HG03442 (cell line): ENCODE measurements at regions not wholly inside any gene's neighbourhood (a gene's known extent, or its start where the extent isn't known, plus 50 kb on each side); places are given as distances from the start of the nearest gene placed in this dataset.
"Not testable (repeated sequence)": the region's sequence is repeated elsewhere in the genome, so short reads cannot be mapped to it uniquely, and the experiment has no call there.

Source experiments
- ATAC-seq: cut with Tn5 transposase; IDR thresholded peaks from one replicate; pipeline ENCODE4 v1.9.1; 2021; ENCODE audit warnings: mild to moderate bottlenecking, moderate library complexity; ENCODE audit not compliant: unreplicated experiment

DNA sequence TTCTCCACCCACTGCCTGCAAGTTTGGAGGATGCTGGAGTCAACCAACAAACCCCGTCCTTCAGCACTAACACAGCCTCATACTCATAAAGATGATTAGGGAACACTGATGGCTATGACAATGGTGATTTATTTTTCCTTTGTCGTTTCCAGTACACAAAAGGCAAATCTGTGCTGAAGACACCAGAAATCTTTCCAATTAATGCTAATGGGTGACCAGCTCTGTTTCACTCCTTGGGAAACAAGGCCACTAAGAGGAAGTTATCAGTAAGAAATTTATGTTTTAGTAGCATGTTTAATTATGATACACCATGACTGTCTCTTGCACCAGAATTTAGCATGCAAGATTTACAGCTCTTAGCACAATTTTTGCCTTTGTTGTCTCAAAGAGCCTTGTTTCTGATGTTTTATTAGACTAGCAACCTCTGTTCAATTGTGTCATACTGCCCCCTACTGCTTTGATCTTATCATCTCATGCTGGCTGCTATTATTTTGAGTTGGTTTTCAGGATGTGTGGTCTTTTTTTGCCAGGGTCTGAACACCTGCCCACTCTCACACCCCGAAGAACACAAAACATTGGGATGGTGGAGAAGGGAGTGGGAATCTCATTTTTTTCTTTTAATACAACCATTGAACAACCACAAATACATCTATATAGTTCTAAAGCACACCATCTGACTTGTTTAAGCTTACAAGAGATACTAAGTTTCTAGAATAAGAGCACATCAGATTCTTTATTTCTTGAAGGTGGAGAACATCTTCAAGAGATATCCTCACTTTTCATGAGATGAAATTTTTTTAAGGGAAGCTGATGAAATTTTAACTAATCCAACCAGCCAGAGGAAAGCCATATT, 160.9 kb downstream of the SPTSSA start:
- ATAC-seq = no peak

DNA sequence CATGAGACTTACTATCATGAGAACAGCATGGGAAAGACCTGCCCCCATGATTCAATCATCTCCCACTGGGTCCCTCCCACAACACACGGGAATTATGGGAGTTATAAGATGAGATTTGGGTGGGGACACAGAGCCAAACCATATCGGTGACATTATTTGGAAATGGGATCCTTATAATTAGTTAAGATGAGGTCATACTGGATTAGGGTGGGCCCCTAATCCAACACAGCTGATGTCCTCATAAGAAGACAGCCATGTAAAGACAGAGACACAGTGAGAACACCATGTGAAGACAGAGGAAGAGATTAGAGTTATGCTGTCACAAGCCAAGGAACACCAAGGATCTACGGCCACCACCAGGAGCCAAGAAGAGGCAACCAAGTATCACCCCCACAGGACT, 161.7 kb downstream of the SPTSSA start:
- ATAC-seq = no peak

DNA sequence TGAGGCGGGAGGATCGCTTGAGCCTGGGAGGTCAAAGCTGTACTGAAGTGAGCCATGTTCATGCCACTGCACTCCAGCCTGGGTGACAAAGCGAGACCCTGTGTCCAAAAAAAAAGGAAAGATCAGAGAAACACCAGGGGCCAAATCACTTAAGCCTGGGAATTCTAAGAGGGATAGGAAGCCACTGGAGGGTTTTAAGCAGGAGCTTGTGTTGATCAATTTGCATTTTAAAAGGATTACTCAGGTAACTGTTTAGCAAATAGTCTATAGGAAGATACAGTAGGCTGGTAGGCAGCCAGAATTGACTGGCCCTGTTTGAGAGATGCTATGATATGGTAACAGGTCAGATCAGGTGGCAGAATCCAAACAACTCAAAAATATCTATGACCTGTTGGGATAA, 162.7 kb downstream of the SPTSSA start:
- no peak for ATAC-seq

DNA sequence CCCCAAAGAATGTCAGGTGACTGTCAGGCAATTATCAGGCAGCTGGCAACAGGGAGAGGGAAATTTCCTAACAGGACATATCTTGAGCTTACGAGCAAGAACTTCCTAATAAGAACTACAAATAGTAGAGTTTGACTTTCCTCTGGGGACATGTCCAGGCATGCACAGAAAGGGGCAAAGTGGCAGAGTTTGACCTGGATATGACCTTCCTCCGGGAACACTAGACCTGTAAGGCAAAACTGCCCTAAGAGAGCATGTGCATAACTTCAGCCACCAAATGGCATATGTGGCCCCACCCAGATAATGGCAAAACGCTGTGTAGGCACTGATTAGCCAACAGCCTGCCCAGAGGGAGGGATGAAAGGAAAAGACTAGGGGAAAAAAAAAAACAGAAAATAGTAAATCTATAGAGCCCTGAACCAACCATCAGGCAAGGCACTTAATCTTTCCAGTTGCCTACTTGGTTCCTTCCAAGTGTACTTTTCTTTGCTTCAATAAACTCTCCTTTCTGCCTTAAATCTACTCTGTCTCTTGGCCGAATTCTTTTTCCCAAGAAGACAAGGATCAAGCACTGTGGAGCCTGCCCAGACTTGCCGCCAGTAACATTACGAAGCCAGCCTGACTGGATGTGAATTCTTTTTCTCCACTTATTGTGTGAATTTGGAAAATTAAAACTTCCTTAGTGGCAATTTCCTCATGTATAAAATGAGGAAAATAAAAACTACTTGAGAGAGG, 164.1 kb downstream of the SPTSSA start:
- no peak for ATAC-seq

DNA sequence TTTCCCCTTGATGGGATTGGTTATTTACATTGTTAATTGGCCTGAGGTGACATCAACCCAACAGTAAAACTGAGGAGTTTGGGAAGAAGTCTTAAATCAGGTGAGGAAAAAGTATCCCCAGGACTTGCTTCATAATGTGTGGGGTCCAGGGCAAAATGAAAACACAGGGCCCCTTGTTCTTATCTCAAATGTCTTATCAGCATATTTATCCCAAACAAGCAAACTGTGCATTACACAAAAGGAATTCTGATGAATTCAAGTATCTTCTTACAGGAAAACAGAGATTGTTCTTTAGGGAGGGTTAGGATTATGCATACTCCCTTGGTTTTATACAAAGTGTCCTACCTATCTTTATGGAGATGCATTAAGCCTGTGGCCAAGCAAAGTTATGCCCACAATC, 178.4 kb downstream of the SPTSSA start:
- ATAC-seq = no peak

DNA sequence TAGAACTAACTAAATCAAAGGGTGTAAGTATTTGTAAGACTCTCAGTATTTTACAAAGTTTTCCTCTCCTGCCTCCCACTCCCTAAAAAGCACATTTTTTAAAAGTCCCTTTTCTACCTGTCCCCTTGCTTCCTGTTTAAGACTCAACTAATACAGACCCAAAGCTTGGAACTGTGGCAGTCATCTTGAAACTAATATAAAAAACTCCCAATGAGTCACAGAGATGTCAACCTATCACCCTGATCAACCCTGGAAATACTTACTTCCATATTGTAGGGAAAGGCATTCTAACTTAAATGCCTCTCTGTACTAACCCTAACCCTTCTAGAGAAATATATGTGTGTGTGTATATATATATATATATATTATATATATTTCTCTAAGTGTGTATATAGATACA, 184.8 kb downstream of the SPTSSA start:
- ATAC-seq = peak; percentile 53

DNA sequence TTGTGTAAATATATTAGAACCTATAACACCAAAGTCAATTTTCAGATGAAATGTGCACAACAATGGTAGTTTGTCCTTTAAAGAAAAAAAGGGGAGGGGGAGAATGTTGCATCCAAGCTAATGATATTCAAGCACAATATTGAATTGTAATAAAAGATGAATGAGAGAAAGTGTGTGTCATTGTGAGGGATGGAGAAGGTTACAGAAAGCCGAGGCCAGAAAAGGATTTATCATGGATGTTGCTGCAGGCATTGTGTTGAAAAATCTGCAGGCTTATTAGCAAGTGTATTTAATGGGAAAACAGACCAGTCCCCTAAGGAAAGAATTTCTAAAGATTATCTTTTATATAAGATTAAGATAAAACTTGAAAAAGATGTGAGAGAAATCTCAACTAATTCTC, 186.5 kb downstream of the SPTSSA start:
- ATAC-seq = no peak

DNA sequence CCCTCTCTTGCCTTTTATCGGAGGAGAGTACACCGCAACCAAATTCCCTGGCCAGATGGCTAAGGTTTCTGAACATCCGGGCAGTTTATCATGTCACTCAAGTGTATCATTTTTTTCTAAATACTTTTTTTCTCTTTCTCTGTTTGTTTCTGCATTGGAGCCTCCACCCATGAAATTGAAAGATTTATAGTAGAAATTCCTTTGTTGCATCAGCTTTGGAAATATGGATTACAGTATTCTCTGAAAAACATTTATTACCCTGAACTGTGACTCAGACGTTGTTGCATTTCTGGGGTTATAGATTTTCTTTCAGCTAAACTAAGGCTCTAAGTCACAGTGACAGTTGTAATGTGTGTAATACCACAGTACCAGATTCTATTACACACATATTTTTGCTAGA, 187.0 kb downstream of the SPTSSA start:
- no peak for ATAC-seq

DNA sequence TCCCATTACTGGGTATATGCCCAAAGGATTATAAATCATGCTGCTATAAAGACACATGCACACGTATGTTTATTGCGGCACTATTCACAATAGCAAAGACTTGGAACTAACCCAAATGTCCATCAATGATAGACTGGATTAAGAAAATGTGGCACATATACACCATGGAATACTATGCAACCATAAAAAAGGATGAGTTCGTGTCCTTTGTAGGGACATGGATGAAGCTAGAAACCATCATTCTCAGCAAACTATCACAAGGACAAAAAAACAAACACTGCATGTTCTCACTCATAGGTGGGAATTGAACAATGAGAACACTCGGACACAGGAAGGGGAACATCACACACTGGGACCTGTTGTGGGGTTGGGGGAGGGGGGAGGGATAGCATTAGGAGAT, 188.3 kb downstream of the SPTSSA start:
- ATAC-seq = not testable (repeated sequence)

DNA sequence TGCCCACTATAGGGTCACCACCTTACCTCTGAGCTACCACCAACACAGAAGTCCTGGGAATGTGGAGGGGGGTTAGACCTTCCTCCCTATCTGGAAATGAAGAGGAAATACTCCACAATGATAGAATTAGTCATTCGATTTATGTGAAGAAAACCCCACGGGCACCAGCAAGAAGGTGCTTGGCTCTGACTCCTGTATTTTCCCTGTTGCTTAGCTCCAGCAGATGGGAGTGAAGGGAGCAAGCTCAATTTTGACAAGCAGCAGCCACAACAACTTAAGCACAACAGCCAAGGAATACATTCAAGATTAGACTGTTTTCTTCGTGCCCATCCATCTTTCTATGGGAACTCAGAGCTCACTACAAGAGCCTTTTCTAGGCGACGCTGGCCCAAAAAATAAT, 191.7 kb downstream of the SPTSSA start:
- ATAC-seq = no peak

DNA sequence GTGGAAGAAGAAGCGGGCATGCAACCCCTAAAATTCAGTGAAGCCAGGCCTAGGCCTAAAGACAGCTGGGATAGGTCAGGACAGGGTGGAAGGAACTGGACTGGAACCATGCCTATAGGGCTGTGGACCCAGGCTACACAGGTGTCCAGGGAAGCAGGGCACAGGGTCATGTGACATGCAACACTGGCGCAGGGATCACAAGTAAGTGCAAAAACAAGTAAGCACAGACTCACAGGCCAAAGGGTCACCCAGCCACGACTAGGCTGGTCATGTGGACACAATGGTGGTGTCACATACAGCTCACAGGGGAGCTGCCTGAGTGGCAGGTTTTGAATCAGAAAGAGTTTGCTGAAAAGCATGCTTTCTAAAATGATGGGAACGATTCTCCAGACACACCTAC, 195.7 kb downstream of the SPTSSA start:
- no peak for ATAC-seq

DNA sequence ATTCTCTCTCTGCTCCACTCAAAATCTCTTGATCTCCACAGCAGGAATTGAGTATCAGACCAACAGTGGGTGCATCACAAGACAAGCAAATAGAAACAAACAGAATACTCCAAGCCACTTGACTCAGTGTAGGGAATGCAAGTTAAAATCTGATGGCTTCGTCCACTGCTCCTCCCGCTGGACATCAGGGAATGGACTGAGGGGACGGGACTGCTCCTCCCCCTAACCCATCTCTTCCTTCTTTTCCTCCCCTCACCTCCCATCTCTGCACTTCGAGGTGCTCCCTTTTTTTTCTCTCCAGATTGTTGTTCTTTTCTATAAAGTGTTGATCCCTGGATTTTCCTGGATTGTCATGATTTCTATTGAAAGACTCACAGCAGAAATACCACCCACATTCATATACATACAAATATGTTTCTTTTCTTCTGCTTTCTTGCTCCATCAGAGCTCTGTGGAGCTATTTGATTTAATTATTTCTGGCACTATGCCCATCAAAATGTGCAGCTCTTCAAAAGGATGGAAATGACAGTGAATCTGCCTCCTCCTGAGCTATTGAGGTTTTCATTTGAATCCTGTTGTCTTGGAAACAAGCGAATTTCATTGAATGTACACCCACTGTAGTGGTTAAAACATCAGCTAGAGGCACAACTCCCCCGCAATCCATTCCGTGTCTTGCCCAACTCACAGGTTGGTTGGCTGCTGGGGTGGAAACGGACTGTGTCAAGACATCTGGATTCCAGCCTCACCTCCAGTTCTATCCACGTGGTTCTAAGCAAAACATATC, 199.7 kb downstream of the SPTSSA start:
- ATAC-seq = no peak

DNA sequence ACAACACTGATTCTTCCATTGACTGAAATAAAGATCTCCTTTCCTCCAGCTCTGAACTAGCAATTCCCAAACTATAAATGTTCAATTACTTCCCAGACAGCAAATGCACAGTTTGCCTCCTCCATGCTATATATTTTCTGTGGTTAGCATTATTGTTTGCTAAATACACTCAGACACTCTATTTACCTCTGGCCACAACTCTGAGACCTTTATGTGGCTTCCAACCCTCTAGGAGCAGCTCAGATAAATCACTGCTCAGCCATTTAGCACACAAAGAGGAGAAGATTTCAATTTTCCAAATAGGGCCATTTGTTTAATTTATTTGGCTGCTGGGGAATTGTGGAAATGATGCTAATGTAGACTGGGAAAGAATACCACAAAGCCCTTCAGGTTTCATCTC, 202.0 kb downstream of the SPTSSA start:
- no peak for ATAC-seq

DNA sequence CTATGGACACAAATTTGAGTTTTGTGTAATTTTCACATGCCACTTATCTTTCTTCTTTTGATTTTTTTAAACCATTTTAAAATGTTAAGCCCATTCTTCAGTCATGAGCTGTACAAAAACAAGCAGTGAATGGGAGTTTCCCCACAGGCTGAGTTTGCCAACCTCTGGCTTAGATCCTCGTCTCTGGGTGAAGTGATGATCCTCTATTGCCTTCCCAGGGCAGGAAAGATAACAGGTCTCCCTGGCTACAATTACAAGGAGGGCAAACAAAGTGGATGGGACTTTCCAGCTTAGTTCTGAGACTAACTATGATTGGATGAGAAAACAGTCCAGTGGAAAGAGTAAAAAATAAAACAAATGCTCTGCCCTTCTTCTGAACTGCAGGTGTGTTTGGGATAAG, 203.7 kb downstream of the SPTSSA start:
- ATAC-seq = no peak

DNA sequence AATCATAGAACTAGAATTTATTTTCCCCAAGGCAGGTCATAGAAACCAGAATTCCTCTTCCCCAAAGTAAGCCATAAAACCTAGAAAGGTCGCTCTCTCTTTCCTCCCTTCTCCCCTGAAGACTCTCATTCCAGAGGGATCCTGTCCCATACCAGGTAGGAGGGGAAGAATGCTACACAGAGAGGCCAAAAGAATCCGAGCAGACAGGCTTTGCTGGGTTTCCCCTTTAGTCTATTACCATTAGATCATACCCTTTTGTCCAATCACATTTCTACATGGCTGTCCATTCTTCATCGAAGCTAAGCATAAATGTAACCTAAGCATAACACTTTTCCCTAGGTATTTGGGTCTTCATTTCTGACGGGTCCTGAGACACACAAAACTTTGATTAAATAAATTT, 204.5 kb downstream of the SPTSSA start:
- no peak for ATAC-seq

DNA sequence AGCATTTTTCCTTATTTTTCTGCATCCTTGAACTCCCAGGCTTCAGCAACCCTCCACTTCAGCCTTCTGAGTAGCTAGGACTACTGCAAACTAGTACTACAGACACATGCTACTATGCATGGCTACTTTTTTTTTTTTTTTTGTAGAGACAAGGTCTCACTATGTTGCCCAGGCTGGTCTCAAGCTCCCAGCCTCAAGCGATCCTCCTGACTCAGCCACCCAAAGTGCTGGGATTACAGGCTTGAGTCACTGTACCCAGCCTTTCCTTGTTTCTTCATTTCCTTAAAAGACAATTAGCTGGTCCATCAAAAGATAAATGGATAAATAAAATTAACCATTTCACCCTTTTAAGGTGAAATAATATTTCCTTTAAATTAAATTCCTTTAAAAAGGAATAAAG, 205.8 kb downstream of the SPTSSA start:
- ATAC-seq = no peak

DNA sequence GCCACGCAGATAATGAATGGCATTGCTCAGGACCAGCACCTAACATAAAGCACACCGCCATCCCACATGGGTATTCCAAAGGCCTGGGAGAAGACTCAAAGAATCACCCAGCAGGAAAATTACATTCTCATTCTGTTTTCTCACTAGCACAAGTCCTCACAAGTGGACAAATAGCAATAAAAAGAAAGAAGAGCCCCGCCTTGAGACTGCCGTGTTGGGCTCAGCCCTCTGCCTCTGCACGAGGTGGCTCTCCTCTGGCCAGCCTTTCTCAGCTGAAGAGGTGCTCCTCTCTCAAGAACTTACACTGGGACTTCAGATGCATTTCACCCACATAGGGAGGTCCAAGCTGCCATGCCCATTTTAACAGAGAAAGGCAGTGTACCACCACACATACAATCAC, 207.5 kb downstream of the SPTSSA start:
- ATAC-seq = no peak

DNA sequence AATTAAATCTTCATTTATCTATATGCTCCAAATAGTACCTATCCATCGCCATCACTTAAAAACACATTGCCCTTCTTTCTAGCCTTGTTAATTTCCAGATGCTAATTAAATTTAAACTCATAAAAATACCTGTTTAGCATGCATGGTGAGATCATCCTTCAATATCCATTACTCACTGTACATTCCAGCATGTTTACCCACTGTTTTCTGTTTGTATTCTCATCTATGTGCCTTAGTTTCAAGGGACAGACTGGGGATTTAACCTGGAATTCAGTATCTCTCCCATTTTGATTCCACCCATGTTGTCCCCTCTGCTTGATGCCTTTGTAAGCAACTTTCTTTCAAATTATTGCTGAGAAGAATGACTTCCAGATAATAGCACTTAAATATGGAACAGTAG, 208.0 kb downstream of the SPTSSA start:
- ATAC-seq = no peak

DNA sequence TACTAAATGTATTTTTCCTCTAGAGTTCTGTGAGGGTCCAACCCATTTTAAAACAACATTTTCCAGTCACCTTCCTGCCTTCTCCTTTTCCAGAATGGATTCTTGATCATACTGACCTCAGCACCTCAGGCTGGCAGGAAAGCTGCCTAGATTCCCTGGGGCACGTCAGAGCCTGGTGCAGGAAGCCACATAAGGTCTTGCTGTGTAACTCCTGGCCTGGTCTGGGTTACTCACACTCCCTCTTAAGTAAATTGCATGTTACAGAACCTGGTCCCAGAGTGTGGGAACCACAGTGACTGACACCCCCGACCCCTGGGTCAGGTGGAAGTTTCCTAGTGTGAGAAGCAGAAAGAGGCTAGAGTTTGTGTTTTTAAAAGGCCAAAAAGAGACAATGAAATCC, 209.8 kb downstream of the SPTSSA start:
- no peak for ATAC-seq

DNA sequence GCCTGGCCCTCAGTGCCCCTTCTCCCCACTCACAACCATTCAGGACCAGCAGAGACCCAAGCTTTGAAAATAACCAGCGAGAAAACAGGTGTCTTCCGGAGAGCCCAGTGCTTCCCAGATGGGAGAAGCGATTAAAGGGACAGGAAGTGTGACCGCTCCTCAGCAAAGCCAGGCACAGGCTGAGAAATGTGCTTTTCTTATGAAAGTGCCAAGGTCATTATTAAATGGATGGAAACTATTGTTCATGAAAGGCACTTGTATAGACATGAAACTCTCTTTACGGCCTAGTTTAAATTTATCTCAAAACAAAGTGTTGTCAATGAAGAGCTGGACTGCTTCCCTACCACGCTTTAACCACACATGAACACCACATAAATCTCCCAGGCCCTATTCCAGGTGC, 210.4 kb downstream of the SPTSSA start:
- no peak for ATAC-seq

DNA sequence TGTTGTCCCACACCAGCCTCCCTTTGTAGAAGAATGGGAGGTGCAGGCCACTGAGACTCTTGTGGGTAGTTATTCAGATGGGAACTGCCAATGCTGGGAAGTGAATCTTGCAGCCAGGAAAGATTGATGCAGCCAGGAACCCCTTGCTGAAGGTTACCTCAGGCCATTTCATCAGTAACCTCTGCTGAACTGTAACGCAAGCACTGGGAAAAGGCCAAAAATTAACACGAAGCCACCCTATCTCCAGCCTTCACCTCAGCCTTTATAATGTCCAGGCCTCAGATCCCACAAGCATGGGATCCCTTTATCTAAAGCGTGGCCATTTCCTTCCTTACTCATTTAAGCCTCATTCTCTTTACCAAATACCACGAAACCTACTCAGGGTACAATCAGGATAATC, 211.1 kb downstream of the SPTSSA start:
- ATAC-seq = no peak

DNA sequence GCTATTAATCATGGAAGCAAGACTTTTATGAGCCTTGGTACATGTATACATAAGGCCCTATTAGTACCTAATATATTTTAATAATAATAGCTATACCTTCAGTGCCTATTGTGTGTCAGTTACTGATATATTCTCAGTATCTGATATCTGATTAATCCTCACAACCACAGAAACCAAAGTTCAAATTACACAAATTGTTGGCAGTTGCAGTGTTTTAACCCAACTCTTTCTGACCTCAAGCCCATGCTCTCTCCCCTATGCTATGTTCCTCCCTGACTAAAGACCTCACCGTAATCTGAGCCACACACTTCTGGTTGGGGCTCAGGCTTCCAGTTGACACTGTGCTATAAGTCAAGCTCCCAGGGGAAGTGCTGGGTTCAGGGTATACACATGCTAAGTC, 214.4 kb downstream of the SPTSSA start:
- ATAC-seq = no peak
